HepG2 (cell line): ENCODE measurements at regions not wholly inside any gene's neighbourhood (a gene's known extent, or its start where the extent isn't known, plus 50 kb on each side); places are given as distances from the start of the nearest gene placed in this dataset.

Experiments
- ATAC-seq: fragments of 200-7000 bp; cut with Tn5 transposase; 3 replicates; pipeline ENCODE4 v1.9.1; 2020; ENCODE audit warnings: mild to moderate bottlenecking, moderate library complexity
- BruUV-seq: library from RNA; stranded (reverse); fragments of 400-500 nt; replicated peaks from 2 replicates; lab custom pipeline; 2021; lab: Mats Ljungman, UMichigan
- CTCF ChIA-PET: fragments of 300-600 bp; formaldehyde crosslinking; extraction: SDS; loops from one replicate; lab custom pipeline; 2021; ENCODE audit warnings: low total read pairs, inconsistent platforms, low intra/inter-chr PET ratio; lab: Yijun Ruan, JAX
- POLR2A ChIA-PET: fragments of 350-600 bp; sonication (Branson Sonifier 250); formaldehyde crosslinking; loops from one replicate; lab custom pipeline; 2020; ENCODE audit warnings: antibody characterized with exemption, inconsistent platforms; lab: Yijun Ruan, JAX
- DNase-seq: peaks from one replicate; pipeline ENCODE4 v3.0.0-alpha.2; 2015; ENCODE audit warnings: low spot score
- FAIRE-seq: peaks from 3 replicates; lab custom pipeline; 2011; peaks lifted over from hg19 to GRCh38; lab: Jason Lieb, UNC
- H2AFZ ChIP-seq: one replicate; pipeline ENCODE4 v1.6.1; 2011; ENCODE audit warnings: low read length, inconsistent platforms
- H3K27ac ChIP-seq: fragments of 300-600 bp; 3 replicates; pipeline ENCODE4 v1.8.0; 2011; ENCODE audit warnings: mixed run types, mild to moderate bottlenecking, mixed read lengths, low read length, inconsistent platforms; ENCODE audit not compliant: insufficient read depth; ENCODE audit errors: extremely low read length
- H3K27me3 ChIP-seq, 2 experiments: fragments of 200-600 bp in 1 of 2; 2 replicates in 1 of 2; 3 replicates in 1 of 2; pipeline versions ENCODE4 v1.6.0 to v1.8.0; 2011; ENCODE audit warnings: low read length in 2 of 2, mild to moderate bottlenecking in 2 of 2, moderate library complexity in 2 of 2, inconsistent platforms in 1 of 2; ENCODE audit not compliant: insufficient read depth in 2 of 2, control insufficient read depth in 1 of 2
- H3K36me3 ChIP-seq, 2 experiments: fragments of 200-600 bp in 1 of 2; replicated peaks in 1 of 2; 2 replicates in 1 of 2; 3 replicates in 1 of 2; pipeline versions ENCODE4 v1.5.1 to v1.8.0; 2011; ENCODE audit warnings: low read length in 2 of 2, inconsistent platforms in 1 of 2; ENCODE audit not compliant: insufficient read depth in 2 of 2, control insufficient read depth in 1 of 2
- H3K4me1 ChIP-seq: 2 replicates; pipeline ENCODE4 v1.5.1; 2012; ENCODE audit warnings: low read length, inconsistent platforms; ENCODE audit not compliant: insufficient read depth
- H3K4me2 ChIP-seq: 2 replicates; pipeline ENCODE4 v1.6.0; 2011; ENCODE audit warnings: low read depth, low read length, inconsistent platforms
- H3K4me3 ChIP-seq, 3 experiments: fragments of 200-600 bp in 1 of 3; sonication (generic), shearing (Covaris generic) in 1 of 3; replicated peaks in 1 of 3; 2 replicates each; pipeline ENCODE4 v1.5.1; 2011 to 2016; ENCODE audit warnings: low read length in 3 of 3, inconsistent platforms in 2 of 3, low read depth in 2 of 3, mild to moderate bottlenecking in 2 of 3, control low read depth in 1 of 3, mixed read lengths in 1 of 3; ENCODE audit not compliant: insufficient read depth in 1 of 3
- H3K79me2 ChIP-seq: one replicate; pipeline ENCODE4 v1.6.1; 2011; ENCODE audit warnings: low read length, inconsistent platforms; ENCODE audit not compliant: insufficient read depth
- H3K9ac ChIP-seq: 2 replicates; pipeline ENCODE4 v1.6.0; 2011; ENCODE audit warnings: mild to moderate bottlenecking, low read depth, low read length, inconsistent platforms; ENCODE audit not compliant: insufficient read depth
- H3K9me3 ChIP-seq: 2 replicates; pipeline ENCODE4 v1.5.1; 2012; ENCODE audit warnings: mild to moderate bottlenecking, low read length
- H4K20me1 ChIP-seq: 2 replicates; pipeline ENCODE4 v1.6.0; 2011; ENCODE audit warnings: inconsistent platforms, mild to moderate bottlenecking, low read length, moderate library complexity; ENCODE audit not compliant: insufficient read depth
- HNRNPLL ChIP-seq: fragments of 200-400 bp; formaldehyde crosslinking; IDR thresholded peaks from 2 replicates; pipeline ENCODE4 v1.6.1; 2017; ENCODE audit warnings: mild to moderate bottlenecking, low read depth, low read length; ENCODE audit not compliant: poor library complexity, severe bottlenecking
- MED8 ChIP-seq: sonication (generic); formaldehyde crosslinking; IDR thresholded peaks from 2 replicates; pipeline ENCODE4 v1.8.1; 2023; ENCODE audit warnings: mild to moderate bottlenecking, missing genetic modification reagents; ENCODE audit not compliant: insufficient replicate concordance
- MEF2D ChIP-seq: sonication (generic); formaldehyde crosslinking; IDR thresholded peaks from 2 replicates; pipeline ENCODE4 v1.5.1; 2020; ENCODE audit warnings: mild to moderate bottlenecking, missing genetic modification reagents
- SAFB2 ChIP-seq: sonication (generic); formaldehyde crosslinking; IDR thresholded peaks from 2 replicates; pipeline ENCODE4 v1.5.1; 2020; ENCODE audit warnings: missing genetic modification reagents, low read depth, mild to moderate bottlenecking, borderline replicate concordance
- SOX5 ChIP-seq: IDR thresholded peaks from 2 replicates; pipeline ENCODE4 v1.6.1; 2016; ENCODE audit warnings: borderline replicate concordance
- ZFAT ChIP-seq: sonication (generic); formaldehyde crosslinking; conservative IDR thresholded peaks from 2 replicates; pipeline ENCODE4 v1.8.1; 2023; ENCODE audit warnings: missing genetic modification reagents, inconsistent platforms
- ZNF12 ChIP-seq: sonication (generic); formaldehyde crosslinking; IDR thresholded peaks from 2 replicates; pipeline ENCODE4 v1.5.0; 2020; ENCODE audit warnings: missing genetic modification reagents
- ZNF7 ChIP-seq: IDR thresholded peaks from 2 replicates; pipeline ENCODE4 v1.6.1; 2016; ENCODE audit warnings: missing biosample characterization, missing genetic modification reagents
- ZNF850 ChIP-seq: sonication (generic); formaldehyde crosslinking; conservative IDR thresholded peaks from 2 replicates; pipeline ENCODE4 v1.9.0; 2021; ENCODE audit warnings: mild to moderate bottlenecking, missing genetic modification reagents
- WGBS: methylation state at CpG from one replicate; pipeline ENCODE4 v1.1.6; 2017; ENCODE audit warnings: low lambda C conversion rate; 5-methylcytosine and 5-hydroxymethylcytosine counted together
- in situ Hi-C: cut with HindIII; loops from 2 replicates; pipeline ENCODE4 v1.10.0; 2017; ENCODE audit warnings: low pct_unique_long_range_greater_than_20kb; ENCODE audit not compliant: extremely low pct_ligation_motif_present
- intact Hi-C: fragments of 100-400 bp; cut with micrococcal nuclease; formaldehyde crosslinking; loops from one replicate; pipeline ENCODE4 v1.10.0; 2022; ENCODE audit not compliant: unreplicated experiment
- TF ChIP-seq, protein P1 (sequence below): sonication (generic); formaldehyde crosslinking; IDR thresholded peaks from 2 replicates; pipeline ENCODE4 v1.5.0; 2020; ENCODE audit warnings: mild to moderate bottlenecking, missing genetic modification reagents, borderline replicate concordance
- TF ChIP-seq, protein P2 (sequence below): sonication (generic); formaldehyde crosslinking; IDR thresholded peaks from 2 replicates; pipeline ENCODE4 v1.4.0; 2020; ENCODE audit warnings: missing genetic modification reagents
- TF ChIP-seq, protein P3 (sequence below): sonication (generic); formaldehyde crosslinking; IDR thresholded peaks from 2 replicates; pipeline ENCODE4 v1.9.0; 2021; ENCODE audit warnings: mild to moderate bottlenecking, missing genetic modification reagents

DNA sequence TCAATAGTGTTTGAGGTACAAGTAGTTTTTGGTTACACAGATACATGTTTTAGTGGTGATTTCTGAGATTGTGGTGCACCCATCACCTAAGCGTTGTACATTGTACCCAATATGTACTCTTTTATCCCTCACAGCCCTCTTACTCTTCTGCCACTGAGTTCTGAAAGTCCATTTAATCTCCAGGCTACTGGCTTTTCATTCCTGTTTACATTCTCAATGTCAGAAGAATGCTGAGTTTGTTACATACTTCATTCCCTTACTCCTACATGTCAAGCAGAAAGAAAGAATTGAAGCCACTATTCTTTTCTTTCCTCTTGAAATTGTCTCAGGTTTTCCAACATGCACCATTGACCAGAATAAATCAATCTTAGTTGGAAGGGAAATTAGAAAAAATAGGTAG lies 1565.9 kb downstream of the PLA2G4A start (continued):
- TF ChIP-seq, protein P1, sequence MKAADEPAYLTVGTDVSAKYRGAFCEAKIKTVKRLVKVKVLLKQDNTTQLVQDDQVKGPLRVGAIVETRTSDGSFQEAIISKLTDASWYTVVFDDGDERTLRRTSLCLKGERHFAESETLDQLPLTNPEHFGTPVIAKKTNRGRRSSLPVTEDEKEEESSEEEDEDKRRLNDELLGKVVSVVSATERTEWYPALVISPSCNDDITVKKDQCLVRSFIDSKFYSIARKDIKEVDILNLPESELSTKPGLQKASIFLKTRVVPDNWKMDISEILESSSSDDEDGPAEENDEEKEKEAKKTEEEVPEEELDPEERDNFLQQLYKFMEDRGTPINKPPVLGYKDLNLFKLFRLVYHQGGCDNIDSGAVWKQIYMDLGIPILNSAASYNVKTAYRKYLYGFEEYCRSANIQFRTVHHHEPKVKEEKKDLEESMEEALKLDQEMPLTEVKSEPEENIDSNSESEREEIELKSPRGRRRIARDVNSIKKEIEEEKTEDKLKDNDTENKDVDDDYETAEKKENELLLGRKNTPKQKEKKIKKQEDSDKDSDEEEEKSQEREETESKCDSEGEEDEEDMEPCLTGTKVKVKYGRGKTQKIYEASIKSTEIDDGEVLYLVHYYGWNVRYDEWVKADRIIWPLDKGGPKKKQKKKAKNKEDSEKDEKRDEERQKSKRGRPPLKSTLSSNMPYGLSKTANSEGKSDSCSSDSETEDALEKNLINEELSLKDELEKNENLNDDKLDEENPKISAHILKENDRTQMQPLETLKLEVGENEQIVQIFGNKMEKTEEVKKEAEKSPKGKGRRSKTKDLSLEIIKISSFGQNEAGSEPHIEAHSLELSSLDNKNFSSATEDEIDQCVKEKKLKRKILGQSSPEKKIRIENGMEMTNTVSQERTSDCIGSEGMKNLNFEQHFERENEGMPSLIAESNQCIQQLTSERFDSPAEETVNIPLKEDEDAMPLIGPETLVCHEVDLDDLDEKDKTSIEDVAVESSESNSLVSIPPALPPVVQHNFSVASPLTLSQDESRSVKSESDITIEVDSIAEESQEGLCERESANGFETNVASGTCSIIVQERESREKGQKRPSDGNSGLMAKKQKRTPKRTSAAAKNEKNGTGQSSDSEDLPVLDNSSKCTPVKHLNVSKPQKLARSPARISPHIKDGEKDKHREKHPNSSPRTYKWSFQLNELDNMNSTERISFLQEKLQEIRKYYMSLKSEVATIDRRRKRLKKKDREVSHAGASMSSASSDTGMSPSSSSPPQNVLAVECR (CRISPR knock-in tag), result no peak

DNA sequence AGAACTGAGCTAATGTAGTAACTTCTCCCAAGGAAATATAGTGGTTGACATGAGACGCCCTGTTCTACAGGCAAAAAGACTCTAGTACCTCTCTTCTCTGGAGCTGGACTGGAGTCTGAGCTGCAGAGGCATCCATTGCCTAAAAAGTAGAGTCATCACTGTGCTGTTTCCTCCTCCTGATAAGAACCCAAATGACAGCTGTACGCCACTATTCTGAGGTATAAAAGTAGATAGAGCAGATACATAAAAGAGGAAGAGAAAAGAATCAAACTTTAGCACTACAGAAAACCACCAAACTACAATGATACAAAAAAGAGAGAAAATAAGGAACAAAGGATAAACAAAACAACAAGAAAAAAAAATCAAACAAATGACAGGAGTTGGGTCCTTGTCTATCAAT lies 1568.8 kb downstream of the PLA2G4A start:
- POLR2A ChIA-PET, result no interaction called here
- intact Hi-C loops, result no loop called here
- Histone ChIP-seq H3K9me3 (peaks cover 12% of the 10 kb centered on the region), H2AFZ (no peak overlapping the region), H3K4me3 (no peak overlapping the region), H3K4me1 (no peaks in the 10 kb centered on the region), H3K79me2 (no peaks in the 10 kb centered on the region), H3K27ac (no peak overlapping the region), H4K20me1 (no peaks in the 10 kb centered on the region), H3K36me3 (no peaks in the 10 kb centered on the region), H3K9ac (no peak overlapping the region), H3K27me3 (no peaks in the 10 kb centered on the region), H3K4me2 (no peak overlapping the region)
- in situ Hi-C loops, result no loop called here
- ATAC-seq, result no peak
- CTCF ChIA-PET, result no interaction called here
- no TSS peak for BruUV-seq
- DNase-seq, result no peak
- WGBS, result 2% methylated on average over 2 of the region's 2 CpGs
- FAIRE-seq, result no peak
- TF ChIP-seq, protein P2, sequence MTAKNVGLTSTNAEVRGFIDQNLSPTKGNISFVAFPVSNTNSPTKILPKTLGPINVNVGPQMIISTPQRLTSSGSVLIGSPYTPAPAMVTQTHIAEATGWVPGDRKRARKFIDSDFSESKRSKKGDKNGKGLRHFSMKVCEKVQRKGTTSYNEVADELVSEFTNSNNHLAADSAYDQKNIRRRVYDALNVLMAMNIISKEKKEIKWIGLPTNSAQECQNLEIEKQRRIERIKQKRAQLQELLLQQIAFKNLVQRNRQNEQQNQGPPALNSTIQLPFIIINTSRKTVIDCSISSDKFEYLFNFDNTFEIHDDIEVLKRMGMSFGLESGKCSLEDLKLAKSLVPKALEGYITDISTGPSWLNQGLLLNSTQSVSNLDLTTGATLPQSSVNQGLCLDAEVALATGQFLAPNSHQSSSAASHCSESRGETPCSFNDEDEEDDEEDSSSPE (CRISPR knock-in tag), result no peak
- TF ChIP-seq, protein P3, sequence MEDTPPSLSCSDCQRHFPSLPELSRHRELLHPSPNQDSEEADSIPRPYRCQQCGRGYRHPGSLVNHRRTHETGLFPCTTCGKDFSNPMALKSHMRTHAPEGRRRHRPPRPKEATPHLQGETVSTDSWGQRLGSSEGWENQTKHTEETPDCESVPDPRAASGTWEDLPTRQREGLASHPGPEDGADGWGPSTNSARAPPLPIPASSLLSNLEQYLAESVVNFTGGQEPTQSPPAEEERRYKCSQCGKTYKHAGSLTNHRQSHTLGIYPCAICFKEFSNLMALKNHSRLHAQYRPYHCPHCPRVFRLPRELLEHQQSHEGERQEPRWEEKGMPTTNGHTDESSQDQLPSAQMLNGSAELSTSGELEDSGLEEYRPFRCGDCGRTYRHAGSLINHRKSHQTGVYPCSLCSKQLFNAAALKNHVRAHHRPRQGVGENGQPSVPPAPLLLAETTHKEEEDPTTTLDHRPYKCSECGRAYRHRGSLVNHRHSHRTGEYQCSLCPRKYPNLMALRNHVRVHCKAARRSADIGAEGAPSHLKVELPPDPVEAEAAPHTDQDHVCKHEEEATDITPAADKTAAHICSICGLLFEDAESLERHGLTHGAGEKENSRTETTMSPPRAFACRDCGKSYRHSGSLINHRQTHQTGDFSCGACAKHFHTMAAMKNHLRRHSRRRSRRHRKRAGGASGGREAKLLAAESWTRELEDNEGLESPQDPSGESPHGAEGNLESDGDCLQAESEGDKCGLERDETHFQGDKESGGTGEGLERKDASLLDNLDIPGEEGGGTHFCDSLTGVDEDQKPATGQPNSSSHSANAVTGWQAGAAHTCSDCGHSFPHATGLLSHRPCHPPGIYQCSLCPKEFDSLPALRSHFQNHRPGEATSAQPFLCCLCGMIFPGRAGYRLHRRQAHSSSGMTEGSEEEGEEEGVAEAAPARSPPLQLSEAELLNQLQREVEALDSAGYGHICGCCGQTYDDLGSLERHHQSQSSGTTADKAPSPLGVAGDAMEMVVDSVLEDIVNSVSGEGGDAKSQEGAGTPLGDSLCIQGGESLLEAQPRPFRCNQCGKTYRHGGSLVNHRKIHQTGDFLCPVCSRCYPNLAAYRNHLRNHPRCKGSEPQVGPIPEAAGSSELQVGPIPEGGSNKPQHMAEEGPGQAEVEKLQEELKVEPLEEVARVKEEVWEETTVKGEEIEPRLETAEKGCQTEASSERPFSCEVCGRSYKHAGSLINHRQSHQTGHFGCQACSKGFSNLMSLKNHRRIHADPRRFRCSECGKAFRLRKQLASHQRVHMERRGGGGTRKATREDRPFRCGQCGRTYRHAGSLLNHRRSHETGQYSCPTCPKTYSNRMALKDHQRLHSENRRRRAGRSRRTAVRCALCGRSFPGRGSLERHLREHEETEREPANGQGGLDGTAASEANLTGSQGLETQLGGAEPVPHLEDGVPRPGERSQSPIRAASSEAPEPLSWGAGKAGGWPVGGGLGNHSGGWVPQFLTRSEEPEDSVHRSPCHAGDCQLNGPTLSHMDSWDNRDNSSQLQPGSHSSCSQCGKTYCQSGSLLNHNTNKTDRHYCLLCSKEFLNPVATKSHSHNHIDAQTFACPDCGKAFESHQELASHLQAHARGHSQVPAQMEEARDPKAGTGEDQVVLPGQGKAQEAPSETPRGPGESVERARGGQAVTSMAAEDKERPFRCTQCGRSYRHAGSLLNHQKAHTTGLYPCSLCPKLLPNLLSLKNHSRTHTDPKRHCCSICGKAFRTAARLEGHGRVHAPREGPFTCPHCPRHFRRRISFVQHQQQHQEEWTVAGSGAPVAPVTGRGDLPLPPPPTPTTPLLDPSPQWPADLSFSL (CRISPR knock-in tag), result no peak
- TF ChIP-seq HNRNPLL (no peak), MED8 (CRISPR knock-in tag) (no peak), MEF2D (CRISPR knock-in tag) (no peak), ZNF850 (CRISPR knock-in tag) (no peak), SAFB2 (CRISPR knock-in tag) (no peak), SOX5 (CRISPR knock-in tag) (no peak), ZFAT (no peak), ZNF7 (CRISPR knock-in tag) (no peak), ZNF12 (CRISPR knock-in tag) (no peak)
